GM10248 (cell line): ENCODE measurements at regions not wholly inside any gene's neighbourhood (a gene's known extent, or its start where the extent isn't known, plus 50 kb on each side); places are given as distances from the start of the nearest gene placed in this dataset.

Source experiments
- CTCF ChIA-PET: fragments of 300-600 bp; sonication (Branson Sonifier 250); formaldehyde crosslinking; extraction: SDS; loops from one replicate; lab custom pipeline; 2021; ENCODE audit warnings: antibody characterized with exemption; lab: Yijun Ruan, JAX
- POLR2A ChIA-PET: fragments of 350-650 bp; sonication (Branson Sonifier 250); formaldehyde crosslinking; extraction: SDS; loops from one replicate; lab custom pipeline; 2020; ENCODE audit warnings: antibody characterized with exemption; lab: Yijun Ruan, JAX
- DNase-seq: peaks from one replicate; pipeline ENCODE4 v3.0.0; 2012; ENCODE audit errors: extremely low spot score
- TF ChIP-seq, protein P1 (sequence below): IDR thresholded peaks from 2 replicates; pipeline ENCODE4 v1.5.1; 2012; ENCODE audit warnings: mild to moderate bottlenecking, low read depth; ENCODE audit errors: extremely low read depth, missing control alignments, control extremely low read depth

DNA sequence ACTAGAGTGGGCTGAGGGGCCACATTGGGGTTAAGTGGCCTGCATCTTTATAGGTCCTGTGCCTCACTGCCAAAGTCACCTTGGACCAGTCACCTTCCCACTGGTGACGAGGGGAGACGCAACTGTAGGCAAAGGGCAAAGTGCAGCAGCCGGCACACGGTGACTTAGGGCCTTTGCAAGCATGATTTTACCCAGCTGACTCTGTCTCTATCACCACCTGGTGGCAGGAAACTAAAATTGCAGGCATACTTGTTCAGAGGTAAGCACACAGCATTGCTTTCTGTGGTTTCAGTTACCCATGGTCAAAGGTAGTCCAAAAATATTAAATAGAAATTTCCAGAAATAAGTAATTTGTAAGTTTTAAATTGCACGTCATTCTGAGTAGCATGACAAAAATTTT is 1164.4 kb downstream of the BRD1 start:
- no peak for DNase-seq
- POLR2A ChIA-PET: no interaction called here
- CTCF ChIA-PET: no interaction called here
- TF ChIP-seq, protein P1, sequence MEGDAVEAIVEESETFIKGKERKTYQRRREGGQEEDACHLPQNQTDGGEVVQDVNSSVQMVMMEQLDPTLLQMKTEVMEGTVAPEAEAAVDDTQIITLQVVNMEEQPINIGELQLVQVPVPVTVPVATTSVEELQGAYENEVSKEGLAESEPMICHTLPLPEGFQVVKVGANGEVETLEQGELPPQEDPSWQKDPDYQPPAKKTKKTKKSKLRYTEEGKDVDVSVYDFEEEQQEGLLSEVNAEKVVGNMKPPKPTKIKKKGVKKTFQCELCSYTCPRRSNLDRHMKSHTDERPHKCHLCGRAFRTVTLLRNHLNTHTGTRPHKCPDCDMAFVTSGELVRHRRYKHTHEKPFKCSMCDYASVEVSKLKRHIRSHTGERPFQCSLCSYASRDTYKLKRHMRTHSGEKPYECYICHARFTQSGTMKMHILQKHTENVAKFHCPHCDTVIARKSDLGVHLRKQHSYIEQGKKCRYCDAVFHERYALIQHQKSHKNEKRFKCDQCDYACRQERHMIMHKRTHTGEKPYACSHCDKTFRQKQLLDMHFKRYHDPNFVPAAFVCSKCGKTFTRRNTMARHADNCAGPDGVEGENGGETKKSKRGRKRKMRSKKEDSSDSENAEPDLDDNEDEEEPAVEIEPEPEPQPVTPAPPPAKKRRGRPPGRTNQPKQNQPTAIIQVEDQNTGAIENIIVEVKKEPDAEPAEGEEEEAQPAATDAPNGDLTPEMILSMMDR: no peak

DNA sequence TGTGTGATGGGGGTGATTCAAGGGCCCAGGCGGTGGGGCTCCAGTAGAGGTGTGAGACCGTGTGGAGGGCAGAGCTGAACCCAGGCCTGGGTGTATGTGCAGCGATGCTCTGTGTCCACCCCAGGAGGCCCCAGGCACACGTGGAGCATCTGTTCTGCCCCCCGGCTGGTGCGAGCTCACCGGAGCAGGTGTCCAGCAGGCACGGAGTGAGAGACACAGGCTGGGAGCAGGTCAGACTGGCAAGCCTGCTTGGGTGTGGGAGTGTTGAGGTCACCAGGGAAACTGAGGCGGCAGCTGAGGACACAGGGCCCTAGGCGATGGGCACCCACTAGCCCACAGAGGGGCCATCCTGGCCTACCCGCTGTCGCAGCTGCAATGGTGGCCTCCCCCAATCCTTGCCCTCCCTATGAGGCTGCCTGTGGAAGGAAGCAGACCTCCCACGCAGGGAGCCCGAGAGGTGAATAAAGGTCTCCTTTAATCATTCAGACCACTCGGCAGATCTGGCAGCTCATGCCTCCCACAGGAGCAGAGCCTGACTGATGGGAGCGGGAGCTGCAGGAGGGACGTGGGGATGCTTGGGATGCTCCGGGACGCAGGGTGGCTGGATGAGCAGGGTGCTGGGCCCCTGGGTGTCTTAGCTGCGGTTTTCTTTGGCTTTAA is 1165.1 kb downstream of the BRD1 start:
- ChIA-PET CTCF (no interaction called here), POLR2A (no interaction called here)
- DNase-seq: no peak
- TF ChIP-seq, protein P1: no peak

DNA sequence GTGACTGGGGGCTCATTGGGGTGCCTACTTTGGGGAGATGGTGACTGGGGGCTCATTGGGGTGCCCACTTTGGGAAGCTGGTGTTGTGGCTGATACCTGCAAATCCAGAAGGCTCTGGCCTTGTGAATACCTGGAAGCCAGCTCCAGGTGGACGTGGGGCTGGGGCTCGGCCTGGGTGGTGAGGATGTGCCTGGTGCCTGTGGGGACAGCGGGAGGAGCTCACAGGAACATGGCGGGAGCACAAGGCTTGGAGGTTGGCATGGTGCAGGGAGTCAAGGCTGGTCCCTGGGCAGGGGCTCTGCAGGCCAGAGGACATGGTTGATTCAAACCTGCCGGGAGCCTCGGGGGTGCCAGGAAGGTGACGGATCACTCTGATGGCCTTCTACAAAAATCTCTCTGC is 1165.7 kb downstream of the BRD1 start:
- ChIA-PET CTCF (no interaction called here), POLR2A (no interaction called here)
- TF ChIP-seq, protein P1: no peak
- no peak for DNase-seq

DNA sequence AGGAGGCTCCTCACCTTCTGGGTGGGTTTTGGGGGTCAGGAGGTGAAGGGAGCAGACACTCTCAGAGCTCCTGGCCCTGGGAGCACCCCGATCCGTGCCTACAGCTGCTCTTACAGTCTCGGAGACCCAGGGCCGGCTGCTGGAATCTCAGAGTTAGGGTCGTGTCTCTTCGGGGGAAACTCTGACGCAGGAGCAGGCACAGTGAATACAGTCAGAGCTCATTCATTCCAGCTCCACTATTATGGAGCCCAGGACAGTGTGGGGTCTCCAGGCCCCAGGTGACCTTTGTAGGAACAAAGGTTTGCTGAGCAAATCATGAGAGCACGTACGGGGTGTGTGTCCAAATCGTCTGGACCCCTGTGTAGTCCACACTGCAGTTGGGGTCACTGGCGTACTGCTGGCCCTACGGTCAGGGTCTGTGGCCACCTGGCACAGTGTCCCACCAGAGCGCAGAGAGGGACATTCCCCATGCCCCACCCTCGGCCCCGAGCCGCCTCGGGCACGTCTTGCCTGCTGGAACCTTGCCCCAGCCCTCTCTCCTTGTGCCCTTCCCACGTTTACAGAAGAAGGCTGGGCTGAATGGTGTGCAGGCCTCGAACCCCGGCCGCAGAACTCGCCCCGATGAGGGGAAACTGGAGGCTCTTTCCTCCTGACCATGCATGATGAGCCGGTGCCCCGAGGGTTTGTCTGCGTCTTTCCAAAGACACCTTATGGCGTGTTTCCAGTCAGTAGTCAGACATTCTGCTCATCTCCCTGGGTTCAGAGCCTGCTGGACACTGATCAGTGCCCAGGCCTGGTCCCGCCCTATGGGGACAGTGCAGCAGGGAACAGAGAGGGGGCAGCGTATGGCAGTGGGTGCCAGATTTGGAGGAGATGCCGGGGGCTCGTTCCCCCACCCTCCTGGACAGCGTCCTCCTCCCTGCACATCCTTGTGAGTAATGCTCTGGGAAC is 1166.6 kb downstream of the BRD1 start:
- no peak for DNase-seq
- ChIA-PET POLR2A (no interaction called here), CTCF (no interaction called here)
- TF ChIP-seq, protein P1: no peak

DNA sequence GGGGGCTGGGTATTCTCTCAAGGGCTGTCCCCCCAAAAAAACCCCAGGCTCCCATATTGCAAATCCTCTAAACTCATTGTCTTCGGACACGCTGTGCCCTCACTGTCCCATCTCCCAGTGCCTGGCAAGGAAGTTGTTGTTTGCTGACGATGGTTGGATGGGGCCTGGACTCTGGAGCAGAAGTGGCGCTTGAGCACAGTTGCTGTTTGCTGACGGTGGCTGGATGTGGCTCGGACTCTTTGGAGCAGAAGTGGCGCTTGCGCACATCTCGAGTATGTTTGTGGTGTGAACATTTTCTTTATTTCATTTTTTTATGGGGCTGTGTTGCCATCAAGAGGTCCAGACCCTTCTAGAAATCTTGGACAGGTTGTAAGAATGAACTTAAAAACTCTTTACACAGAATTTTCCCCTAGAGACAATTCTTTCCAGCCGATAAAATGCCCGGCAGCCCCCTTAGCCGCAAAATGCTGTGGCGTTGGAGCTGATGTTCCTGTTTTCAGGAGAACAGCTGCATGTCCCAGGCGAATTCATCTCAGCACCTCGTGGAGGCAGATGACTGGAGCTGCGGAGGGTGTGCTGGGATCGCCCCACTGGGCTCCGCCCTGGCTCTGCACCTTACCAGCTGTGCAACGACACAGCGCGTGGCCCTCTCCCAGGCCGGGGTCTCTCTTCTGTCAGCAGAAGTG is 1167.4 kb downstream of the BRD1 start:
- CTCF ChIA-PET: no interaction called here
- TF ChIP-seq, protein P1: no peak
- POLR2A ChIA-PET: no interaction called here
- no peak for DNase-seq

DNA sequence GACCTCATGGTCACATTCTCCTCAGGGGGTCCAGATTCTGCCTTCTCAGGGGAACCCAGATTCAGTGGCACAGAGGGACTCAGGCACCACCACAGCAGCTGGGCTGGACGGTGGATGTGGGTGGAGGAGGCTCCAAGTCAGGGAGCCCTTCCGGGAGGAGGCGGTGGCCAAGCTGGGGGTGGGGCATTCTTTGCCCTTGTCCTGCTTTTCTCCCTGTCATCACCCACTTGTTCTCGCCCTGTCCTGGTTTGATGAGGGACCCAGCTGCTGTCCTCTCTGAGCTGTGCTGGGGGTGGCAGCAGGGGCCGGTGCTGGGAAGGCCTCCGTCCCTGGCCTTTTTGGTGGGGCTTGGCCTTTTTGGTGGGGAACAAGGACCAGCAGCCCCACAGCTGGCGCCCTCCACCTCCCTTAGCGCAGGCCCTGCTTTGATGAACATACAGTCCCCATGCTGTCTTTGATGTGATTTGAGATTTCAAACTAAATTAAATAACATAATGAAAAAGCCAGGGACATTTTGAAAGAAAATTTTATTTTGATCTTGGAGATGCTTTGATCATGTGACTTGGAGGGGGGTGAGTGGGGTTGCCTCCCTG is 1168.2 kb downstream of the BRD1 start:
- no peak for DNase-seq
- ChIA-PET CTCF (no interaction called here), POLR2A (no interaction called here)
- TF ChIP-seq, protein P1: no peak
